ENCODE measurements at regions not wholly inside any gene's neighbourhood (a gene's known extent, or its start where the extent isn't known, plus 50 kb on each side); places are given as distances from the start of the nearest gene placed in this dataset.

DNA sequence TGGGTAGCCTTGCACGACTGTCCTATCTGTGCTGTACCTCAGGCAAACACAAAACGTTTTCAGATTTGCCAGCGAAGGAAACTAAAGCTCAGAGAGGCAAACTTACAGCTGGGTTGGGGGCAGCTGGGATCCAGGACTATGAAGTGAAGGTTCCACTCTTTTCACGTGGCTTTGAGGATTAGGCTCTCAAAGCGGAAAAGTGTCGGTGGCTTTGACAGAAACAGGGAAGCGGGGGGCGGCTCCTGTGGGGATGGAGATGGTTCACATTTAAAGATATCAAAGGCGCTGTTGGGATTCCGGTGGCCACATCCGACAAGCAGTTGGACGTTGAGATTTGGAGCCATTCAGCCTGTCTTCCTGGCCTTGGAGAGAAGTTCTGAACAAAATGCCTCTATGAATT lies 958.3 kb upstream of the ZNF722 start:
- BruUV-seq (replicated peaks) = no TSS peak
- in situ Hi-C loops (cut with HindIII; ENCODE audit: low pct_unique_long_range_greater_than_20kb, low sequenced_read_pairs) = no loop called here
- ChIA-PET POLR2A (no interaction called here), CTCF (no interaction called here)
- no peaks in the 10 kb centered on the region for H3K4me1 ChIP-seq (ENCODE audit: control insufficient read depth, insufficient read depth, low read length)
- DNase-seq (ENCODE audit: low read depth, low spot score) (no peak), ATAC-seq (no peak)
- no peaks in the 10 kb centered on the region for H3K9me3 ChIP-seq (ENCODE audit: control insufficient read depth, insufficient read depth, low read depth, low read length)
- intact Hi-C loops (cut with micrococcal nuclease; ENCODE audit: unreplicated experiment) = loop anchor here (10.0 kb wide), 2 partner anchors 96 to 104 kb away; no protein-coding TSS in a partner anchor
- TF ChIP-seq REST (IDR thresholded peaks at IDR 0.05; ENCODE audit: insufficient read depth in 1 of 2, low read depth in 2 of 2, low read length in 1 of 2) = no peak
- no peak for TF ChIP-seq SIN3A (IDR thresholded peaks at IDR 0.05; ENCODE audit: borderline replicate concordance, insufficient read depth, low read depth, low read length)
- TF ChIP-seq TCF7L2 (IDR thresholded peaks at IDR 0.05; ENCODE audit: low read depth, low read length) = no peak
- TF ChIP-seq, protein P1, sequence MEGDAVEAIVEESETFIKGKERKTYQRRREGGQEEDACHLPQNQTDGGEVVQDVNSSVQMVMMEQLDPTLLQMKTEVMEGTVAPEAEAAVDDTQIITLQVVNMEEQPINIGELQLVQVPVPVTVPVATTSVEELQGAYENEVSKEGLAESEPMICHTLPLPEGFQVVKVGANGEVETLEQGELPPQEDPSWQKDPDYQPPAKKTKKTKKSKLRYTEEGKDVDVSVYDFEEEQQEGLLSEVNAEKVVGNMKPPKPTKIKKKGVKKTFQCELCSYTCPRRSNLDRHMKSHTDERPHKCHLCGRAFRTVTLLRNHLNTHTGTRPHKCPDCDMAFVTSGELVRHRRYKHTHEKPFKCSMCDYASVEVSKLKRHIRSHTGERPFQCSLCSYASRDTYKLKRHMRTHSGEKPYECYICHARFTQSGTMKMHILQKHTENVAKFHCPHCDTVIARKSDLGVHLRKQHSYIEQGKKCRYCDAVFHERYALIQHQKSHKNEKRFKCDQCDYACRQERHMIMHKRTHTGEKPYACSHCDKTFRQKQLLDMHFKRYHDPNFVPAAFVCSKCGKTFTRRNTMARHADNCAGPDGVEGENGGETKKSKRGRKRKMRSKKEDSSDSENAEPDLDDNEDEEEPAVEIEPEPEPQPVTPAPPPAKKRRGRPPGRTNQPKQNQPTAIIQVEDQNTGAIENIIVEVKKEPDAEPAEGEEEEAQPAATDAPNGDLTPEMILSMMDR (IDR thresholded peaks at IDR 0.05) = no peak
- no peak for TF ChIP-seq POLR2AphosphoS5 (IDR thresholded peaks at IDR 0.05; ENCODE audit: low read depth, low read length)
- H3K27me3 ChIP-seq (ENCODE audit: control insufficient read depth, insufficient read depth, low read length) = no peaks in the 10 kb centered on the region
- H3K27ac ChIP-seq (ENCODE audit: low read length) = no peak overlapping the region
- no peak overlapping the region for H3K4me3 ChIP-seq (ENCODE audit: low read depth in 2 of 2, low read length in 2 of 2)
- no peaks in the 10 kb centered on the region for H3K36me3 ChIP-seq (ENCODE audit: control insufficient read depth, insufficient read depth, low read length)

GRCh38 chr7:63040966-63041610 lies 957.6 kb upstream of the ZNF722 start:
- no peak overlapping the region for H3K27ac ChIP-seq (ENCODE audit: low read length)
- TF ChIP-seq TCF7L2 (IDR thresholded peaks at IDR 0.05; ENCODE audit: low read depth, low read length) (no peak), POLR2AphosphoS5 (IDR thresholded peaks at IDR 0.05; ENCODE audit: low read depth, low read length) (no peak), REST (IDR thresholded peaks at IDR 0.05; ENCODE audit: insufficient read depth in 1 of 2, low read depth in 2 of 2, low read length in 1 of 2) (no peak), SIN3A (IDR thresholded peaks at IDR 0.05; ENCODE audit: borderline replicate concordance, insufficient read depth, low read depth, low read length) (no peak)
- TF ChIP-seq, protein P1 (IDR thresholded peaks at IDR 0.05) = no peak
- intact Hi-C loops (cut with micrococcal nuclease; ENCODE audit: unreplicated experiment) = loop anchor here (10.0 kb wide), 2 partner anchors 96 to 104 kb away; no protein-coding TSS in a partner anchor
- DNase-seq (ENCODE audit: low read depth, low spot score) = no peak
- H3K9me3 ChIP-seq (ENCODE audit: control insufficient read depth, insufficient read depth, low read depth, low read length) = no peaks in the 10 kb centered on the region
- no peaks in the 10 kb centered on the region for H3K4me1 ChIP-seq (ENCODE audit: control insufficient read depth, insufficient read depth, low read length)
- no peaks in the 10 kb centered on the region for H3K27me3 ChIP-seq (ENCODE audit: control insufficient read depth, insufficient read depth, low read length)
- H3K36me3 ChIP-seq (ENCODE audit: control insufficient read depth, insufficient read depth, low read length) = no peaks in the 10 kb centered on the region
- in situ Hi-C loops (cut with HindIII; ENCODE audit: low pct_unique_long_range_greater_than_20kb, low sequenced_read_pairs) = no loop called here
- no peak for ATAC-seq
- CTCF ChIA-PET = no interaction called here
- BruUV-seq (replicated peaks) = no TSS peak
- H3K4me3 ChIP-seq (ENCODE audit: low read depth in 2 of 2, low read length in 2 of 2) = no peak overlapping the region
- POLR2A ChIA-PET = no interaction called here
